Activated naive CD4-positive, alpha-beta T cell treated with anti-CD3 and anti-CD28 coated beads, Interleukin-2, amount 50 U/mL, for 24 hours (primary cell): ENCODE measurements at regions not wholly inside any gene's neighbourhood (a gene's known extent, or its start where the extent isn't known, plus 50 kb on each side); places are given as distances from the start of the nearest gene placed in this dataset.
"Not testable (repeated sequence)": the region's sequence is repeated elsewhere in the genome, so short reads cannot be mapped to it uniquely, and the experiment has no call there.

Experiments used
- H3K27ac Mint-ChIP-seq: one replicate; pipeline ENCODE4 v1.8.0; 2021; ENCODE audit warnings: mild to moderate bottlenecking, mixed read lengths
- H3K27me3 Mint-ChIP-seq: one replicate; pipeline ENCODE4 v1.8.0; 2021; ENCODE audit warnings: mixed read lengths
- H3K36me3 Mint-ChIP-seq: one replicate; pipeline ENCODE4 v1.8.0; 2021; ENCODE audit warnings: mixed read lengths
- H3K4me1 Mint-ChIP-seq: one replicate; pipeline ENCODE4 v1.8.0; 2021; ENCODE audit warnings: mixed read lengths
- H3K4me3 Mint-ChIP-seq: one replicate; pipeline ENCODE4 v1.8.0; 2021; ENCODE audit warnings: mild to moderate bottlenecking, mixed read lengths
- H3K9me3 Mint-ChIP-seq: one replicate; pipeline ENCODE4 v1.8.0; 2021; ENCODE audit warnings: mixed read lengths

DNA sequence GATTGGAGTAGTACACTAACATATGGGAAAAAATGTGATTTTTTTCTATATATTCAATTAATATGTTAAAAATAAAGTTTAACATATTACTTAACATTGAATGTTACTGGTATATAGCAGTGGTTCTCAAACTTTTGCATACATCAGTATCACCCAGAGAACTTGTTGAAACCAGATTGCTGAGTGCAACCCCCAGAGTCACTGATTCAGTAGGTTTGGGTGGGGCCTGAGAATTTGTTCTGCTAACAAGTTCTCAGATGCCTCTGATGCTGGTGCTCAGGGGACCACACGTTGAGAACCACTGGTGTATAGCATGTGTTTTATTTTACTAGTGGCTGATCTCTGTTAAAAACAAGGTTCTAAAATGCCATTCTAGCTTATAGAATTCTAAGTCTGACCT, 161.9 kb downstream of the HHIPL2 start:
- peaks cover 8% of the 10 kb centered on the region for H3K9me3 Mint-ChIP-seq
- no peaks in the 10 kb centered on the region for H3K27me3 Mint-ChIP-seq
- H3K27ac Mint-ChIP-seq: no peak overlapping the region
- no peaks in the 10 kb centered on the region for H3K36me3 Mint-ChIP-seq
- no peak overlapping the region for H3K4me3 Mint-ChIP-seq
- peaks cover 33% of the 10 kb centered on the region for H3K4me1 Mint-ChIP-seq

GRCh38 chr1:222385262-222385661, 162.6 kb downstream of the HHIPL2 start:
- Mint-ChIP-seq H3K27me3 (no peaks in the 10 kb centered on the region), H3K4me1 (peaks cover 29% of the 10 kb centered on the region), H3K4me3 (no peak overlapping the region), H3K36me3 (no peaks in the 10 kb centered on the region), H3K9me3 (peaks cover 8% of the 10 kb centered on the region), H3K27ac (no peak overlapping the region)

- Mint-ChIP-seq H3K4me3 (no peak overlapping the region), H3K9me3 (peaks cover 14% of the 10 kb centered on the region), H3K36me3 (peaks cover 2% of the 10 kb centered on the region), H3K27me3 (no peaks in the 10 kb centered on the region), H3K27ac (no peak overlapping the region), H3K4me1 (peaks cover 22% of the 10 kb centered on the region)
Observed at GRCh38 chr1:222384531-222384930, 163.4 kb downstream of the HHIPL2 start.

GRCh38 chr1:222382171-222382570, 165.7 kb downstream of the HHIPL2 start:
- H3K36me3 Mint-ChIP-seq: peaks cover 2% of the 10 kb centered on the region
- H3K4me1 Mint-ChIP-seq: peaks cover 6% of the 10 kb centered on the region
- peaks cover 7% of the 10 kb centered on the region for H3K9me3 Mint-ChIP-seq
- no peak overlapping the region for H3K27ac Mint-ChIP-seq
- H3K27me3 Mint-ChIP-seq: no peaks in the 10 kb centered on the region
- no peak overlapping the region for H3K4me3 Mint-ChIP-seq

- H3K36me3 Mint-ChIP-seq: peaks cover 2% of the 10 kb centered on the region
- peaks cover 7% of the 10 kb centered on the region for H3K9me3 Mint-ChIP-seq
- no peak overlapping the region for H3K4me3 Mint-ChIP-seq
- H3K27ac Mint-ChIP-seq: no peak overlapping the region
- no peaks in the 10 kb centered on the region for H3K27me3 Mint-ChIP-seq
- H3K4me1 Mint-ChIP-seq: no peaks in the 10 kb centered on the region
Observed at GRCh38 chr1:222377428-222378088, 170.3 kb downstream of the HHIPL2 start.

- H3K36me3 Mint-ChIP-seq, H3K27me3 Mint-ChIP-seq, H3K9me3 Mint-ChIP-seq, H3K27ac Mint-ChIP-seq, H3K4me3 Mint-ChIP-seq, H3K4me1 Mint-ChIP-seq: not testable (repeated sequence)
Observed at GRCh38 chr1:222376791-222377190, 171.1 kb downstream of the HHIPL2 start.

DNA sequence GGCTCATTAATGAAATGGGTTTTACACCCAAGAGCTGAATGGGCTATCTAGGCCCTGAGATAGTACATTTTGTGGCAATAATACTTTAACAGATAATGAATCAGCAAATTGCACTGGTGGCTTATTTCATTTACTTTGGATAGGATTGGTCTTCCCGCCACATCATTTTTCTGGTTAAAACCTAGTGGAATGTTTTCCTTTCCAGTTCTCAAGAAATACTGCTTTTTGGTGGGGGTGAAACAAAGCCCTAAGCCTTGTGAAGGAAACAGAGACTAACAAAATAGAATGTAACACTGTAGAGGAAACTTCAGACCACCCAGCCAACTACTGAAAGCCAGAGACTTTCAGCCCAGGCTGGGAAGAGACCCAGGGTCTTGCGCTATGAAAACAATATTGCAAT, 172.2 kb downstream of the HHIPL2 start:
- Mint-ChIP-seq H3K4me1 (no peaks in the 10 kb centered on the region), H3K4me3 (no peak overlapping the region), H3K36me3 (peaks cover 2% of the 10 kb centered on the region), H3K27ac (no peak overlapping the region), H3K9me3 (peaks cover 7% of the 10 kb centered on the region), H3K27me3 (no peaks in the 10 kb centered on the region)

- no peak overlapping the region for H3K4me3 Mint-ChIP-seq
- H3K27ac Mint-ChIP-seq: no peak overlapping the region
- no peaks in the 10 kb centered on the region for H3K9me3 Mint-ChIP-seq
- H3K36me3 Mint-ChIP-seq: no peaks in the 10 kb centered on the region
- no peaks in the 10 kb centered on the region for H3K4me1 Mint-ChIP-seq
- H3K27me3 Mint-ChIP-seq: no peaks in the 10 kb centered on the region
Observed at GRCh38 chr1:222373831-222374602, 173.9 kb downstream of the HHIPL2 start.

GRCh38 chr1:222373216-222373615, 174.7 kb downstream of the HHIPL2 start:
- Mint-ChIP-seq H3K9me3 (no peaks in the 10 kb centered on the region), H3K27ac (no peak overlapping the region), H3K36me3 (no peaks in the 10 kb centered on the region), H3K4me3 (no peak overlapping the region), H3K4me1 (no peaks in the 10 kb centered on the region), H3K27me3 (no peaks in the 10 kb centered on the region)

- no peak overlapping the region for H3K4me3 Mint-ChIP-seq
- no peaks in the 10 kb centered on the region for H3K27me3 Mint-ChIP-seq
- no peaks in the 10 kb centered on the region for H3K36me3 Mint-ChIP-seq
- no peaks in the 10 kb centered on the region for H3K4me1 Mint-ChIP-seq
- H3K27ac Mint-ChIP-seq: no peak overlapping the region
- H3K9me3 Mint-ChIP-seq: no peaks in the 10 kb centered on the region
Observed at GRCh38 chr1:222372221-222372620, 175.7 kb downstream of the HHIPL2 start.

GRCh38 chr1:222370913-222371675, 176.8 kb downstream of the HHIPL2 start:
- H3K27me3 Mint-ChIP-seq: no peaks in the 10 kb centered on the region
- no peaks in the 10 kb centered on the region for H3K4me1 Mint-ChIP-seq
- H3K9me3 Mint-ChIP-seq: no peaks in the 10 kb centered on the region
- no peaks in the 10 kb centered on the region for H3K36me3 Mint-ChIP-seq
- no peak overlapping the region for H3K4me3 Mint-ChIP-seq
- H3K27ac Mint-ChIP-seq: no peak overlapping the region

- Mint-ChIP-seq H3K4me3 (no peak overlapping the region), H3K9me3 (no peaks in the 10 kb centered on the region), H3K36me3 (no peaks in the 10 kb centered on the region), H3K27ac (no peak overlapping the region), H3K27me3 (no peaks in the 10 kb centered on the region), H3K4me1 (no peaks in the 10 kb centered on the region)
Observed at GRCh38 chr1:222370081-222370912, 177.6 kb downstream of the HHIPL2 start.

DNA sequence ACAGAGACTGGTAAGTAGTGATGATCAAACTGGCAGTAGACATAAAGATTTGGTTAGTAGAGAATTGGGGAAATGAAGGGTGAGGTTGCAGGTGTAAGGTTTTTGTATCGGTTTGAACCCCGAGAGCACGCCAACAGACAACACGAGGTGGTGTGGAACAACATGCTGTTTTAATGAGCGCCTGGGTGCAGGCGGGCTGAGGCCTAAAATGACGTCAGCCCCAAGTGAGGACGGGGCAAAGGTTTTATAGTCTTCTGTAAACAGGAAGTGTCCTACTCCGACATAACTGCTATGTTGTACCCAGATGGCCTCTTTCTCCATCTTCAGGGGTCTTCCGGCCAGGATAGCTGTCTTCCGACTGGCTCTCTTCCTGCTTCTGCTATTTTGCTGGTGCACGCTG, 178.8 kb downstream of the HHIPL2 start:
- Mint-ChIP-seq H3K27ac (no peak overlapping the region), H3K4me3 (no peak overlapping the region), H3K27me3 (no peaks in the 10 kb centered on the region), H3K4me1 (no peaks in the 10 kb centered on the region), H3K9me3 (no peaks in the 10 kb centered on the region), H3K36me3 (no peaks in the 10 kb centered on the region)

GRCh38 chr1:222358100-222358499, 189.8 kb downstream of the HHIPL2 start:
- H3K27me3 Mint-ChIP-seq: no peaks in the 10 kb centered on the region
- peaks cover 9% of the 10 kb centered on the region for H3K4me1 Mint-ChIP-seq
- H3K9me3 Mint-ChIP-seq: peaks cover 17% of the 10 kb centered on the region
- no peak overlapping the region for H3K27ac Mint-ChIP-seq
- no peak overlapping the region for H3K4me3 Mint-ChIP-seq
- no peaks in the 10 kb centered on the region for H3K36me3 Mint-ChIP-seq

DNA sequence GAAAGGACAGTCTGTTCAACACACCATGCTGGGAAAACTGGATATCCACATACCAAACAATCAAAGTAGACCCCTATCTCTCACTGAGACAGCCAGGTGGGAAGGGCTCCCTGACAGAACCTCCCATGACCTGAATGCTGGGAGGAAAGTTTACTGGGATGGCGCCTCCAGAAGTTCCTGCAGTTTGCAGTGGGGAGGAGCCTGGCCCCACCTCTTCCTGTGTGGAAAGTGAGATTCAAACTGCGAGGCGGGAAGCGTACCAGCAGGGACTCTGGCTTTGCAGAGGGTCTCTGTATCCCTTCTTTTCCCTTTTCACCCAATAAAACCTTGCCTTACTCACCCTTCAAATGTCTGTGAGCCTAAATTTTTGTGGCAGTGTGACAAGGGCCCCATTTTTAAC, 190.7 kb downstream of the HHIPL2 start:
- H3K27me3 Mint-ChIP-seq: no peaks in the 10 kb centered on the region

More for the DNA sequence above, 190.7 kb downstream of the HHIPL2 start:
- Mint-ChIP-seq H3K27ac (no peak overlapping the region), H3K4me1 (peaks cover 9% of the 10 kb centered on the region), H3K36me3 (no peaks in the 10 kb centered on the region), H3K4me3 (no peak overlapping the region), H3K9me3 (peaks cover 17% of the 10 kb centered on the region)
